ENCODE measurements at regions not wholly inside any gene's neighbourhood (a gene's known extent, or its start where the extent isn't known, plus 50 kb on each side); places are given as distances from the start of the nearest gene placed in this dataset.
"Not testable (repeated sequence)": the region's sequence is repeated elsewhere in the genome, so short reads cannot be mapped to it uniquely, and the experiment has no call there.

GRCh38 chr1:222470252-222470805 lies 77.6 kb downstream of the HHIPL2 start:
- DNase-seq: not testable (repeated sequence)

- DNase-seq: no peak
Observed at GRCh38 chr1:222466150-222466865, 81.6 kb downstream of the HHIPL2 start.

- DNase-seq: peak; percentile 17
Observed at GRCh38 chr1:222465211-222466041, 82.5 kb downstream of the HHIPL2 start.

- no peak for DNase-seq
Observed at GRCh38 chr1:222464841-222465210, 83.1 kb downstream of the HHIPL2 start.

GRCh38 chr1:222463059-222463730 lies 84.7 kb downstream of the HHIPL2 start:
- DNase-seq: no peak

GRCh38 chr1:222462601-222463000 lies 85.3 kb downstream of the HHIPL2 start:
- no peak for DNase-seq

- DNase-seq: no peak
Observed at GRCh38 chr1:222461941-222462340, 86.0 kb downstream of the HHIPL2 start.

GRCh38 chr1:222459652-222460051 lies 88.3 kb downstream of the HHIPL2 start:
- no peak for DNase-seq

GRCh38 chr1:222457513-222457912 lies 90.4 kb downstream of the HHIPL2 start:
- DNase-seq: no peak

GRCh38 chr1:222457084-222457483 lies 90.8 kb downstream of the HHIPL2 start:
- no peak for DNase-seq

- DNase-seq: peak; percentile 55
Observed at GRCh38 chr1:222455188-222455879, 92.6 kb downstream of the HHIPL2 start.

GRCh38 chr1:222454782-222455181 lies 93.1 kb downstream of the HHIPL2 start:
- no peak for DNase-seq

GRCh38 chr1:222454186-222454585 lies 93.7 kb downstream of the HHIPL2 start:
- DNase-seq: no peak

- no peak for DNase-seq
Observed at GRCh38 chr1:222452031-222452430, 95.9 kb downstream of the HHIPL2 start.

- DNase-seq: no peak
Observed at GRCh38 chr1:222443566-222443965, 104.3 kb downstream of the HHIPL2 start.

- DNase-seq: no peak
Observed at GRCh38 chr1:222441066-222441465, 106.8 kb downstream of the HHIPL2 start.

- no peak for DNase-seq
Observed at GRCh38 chr1:222424826-222425225, 123.1 kb downstream of the HHIPL2 start.

GRCh38 chr1:222421380-222421779 lies 126.5 kb downstream of the HHIPL2 start:
- DNase-seq: no peak

GRCh38 chr1:222420633-222421032 lies 127.3 kb downstream of the HHIPL2 start:
- DNase-seq: no peak

GRCh38 chr1:222418654-222419053 lies 129.2 kb downstream of the HHIPL2 start:
- DNase-seq: no peak

- no peak for DNase-seq
Observed at GRCh38 chr1:222417264-222417663, 130.6 kb downstream of the HHIPL2 start.

GRCh38 chr1:222416001-222416791 lies 131.7 kb downstream of the HHIPL2 start:
- no peak for DNase-seq
